B cell (primary cell): ENCODE measurements at regions not wholly inside any gene's neighbourhood (a gene's known extent, or its start where the extent isn't known, plus 50 kb on each side); places are given as distances from the start of the nearest gene placed in this dataset.
"Not testable (repeated sequence)": the region's sequence is repeated elsewhere in the genome, so short reads cannot be mapped to it uniquely, and the experiment has no call there.

Experiments used
- ATAC-seq: fragments of 200-7000 bp; cut with Tn5 transposase; one replicate; pipeline ENCODE4 v1.10.0; 2021; ENCODE audit warnings: low read depth, mild to moderate bottlenecking, moderate number of reproducible peaks, moderate library complexity
- CTCF ChIA-PET: fragments of 350-600 bp; sonication (Branson Sonifier 250); formaldehyde crosslinking; loops from one replicate; lab custom pipeline; 2021; ENCODE audit warnings: antibody characterized with exemption, inconsistent platforms; lab: Charles Lee
- POLR2A ChIA-PET: fragments of 350-600 bp; sonication (Branson Sonifier 250); formaldehyde crosslinking; loops from one replicate; lab custom pipeline; 2021; ENCODE audit warnings: antibody characterized with exemption; lab: Charles Lee
- DNase-seq: peaks from one replicate; pipeline ENCODE4 v3.0.0; 2013
- H2AFZ ChIP-seq: 2 replicates; pipeline ENCODE4 v1.6.1; 2012; ENCODE audit warnings: mild to moderate bottlenecking, low read depth, low read length; ENCODE audit not compliant: insufficient read depth, poor library complexity, severe bottlenecking
- H3K27ac ChIP-seq, 2 donors: 1 replicate in 1 of 2; 2 replicates in 1 of 2; pipeline ENCODE4 v1.5.1; 2012 to 2013; ENCODE audit warnings: low read length in 2 of 2, mild to moderate bottlenecking in 2 of 2, moderate library complexity in 1 of 2
- H3K27me3 ChIP-seq, 4 experiments: fragments of 200-600 bp in 1 of 4; sonication (generic) in 1 of 4; replicated peaks in 1 of 4; 1 replicate in 2 of 4; 2 replicates in 2 of 4; pipeline versions ENCODE4 v1.6.1 to v1.7.0; 2013 to 2016; ENCODE audit warnings: low read length in 3 of 4, mild to moderate bottlenecking in 2 of 4, mixed read lengths in 1 of 4, moderate library complexity in 1 of 4; ENCODE audit not compliant: insufficient read depth in 4 of 4, control insufficient read depth in 3 of 4; ENCODE audit errors: control extremely low read depth in 1 of 4
- H3K36me3 ChIP-seq, 2 experiments: replicated peaks in 1 of 2; 1 replicate in 1 of 2; 2 replicates in 1 of 2; pipeline versions ENCODE4 v1.6.1 to v1.7.1; 2013; ENCODE audit warnings: low read length in 1 of 2; ENCODE audit not compliant: insufficient read depth in 2 of 2, control insufficient read depth in 1 of 2; ENCODE audit errors: control extremely low read depth in 1 of 2, extremely low read depth in 1 of 2
- H3K4me1 ChIP-seq, 2 donors: fragments of 200-600 bp in 1 of 2; sonication (generic) in 1 of 2; 1 replicate in 1 of 2; 2 replicates in 1 of 2; pipeline versions ENCODE4 v1.5.1 to v1.6.1; 2013 to 2017; ENCODE audit warnings: low read length in 2 of 2; ENCODE audit not compliant: control insufficient read depth in 2 of 2, insufficient read depth in 2 of 2
- H3K4me2 ChIP-seq: replicated peaks from 2 replicates; pipeline ENCODE3; 2012; ENCODE audit warnings: mild to moderate bottlenecking, low read depth, low read length; ENCODE audit not compliant: poor library complexity, severe bottlenecking
- H3K4me3 ChIP-seq, 5 experiments: fragments of 200-600 bp in 1 of 5; sonication (generic) in 1 of 5; 1 replicate in 3 of 5; 2 replicates in 2 of 5; pipeline versions ENCODE4 v1.5.1 to v1.7.0; 2011 to 2016; ENCODE audit warnings: low read length in 4 of 5, mild to moderate bottlenecking in 4 of 5, low read depth in 2 of 5, control low read depth in 1 of 5, moderate library complexity in 1 of 5; ENCODE audit not compliant: insufficient read depth in 1 of 5; ENCODE audit errors: control extremely low read depth in 1 of 5, extremely low read depth in 1 of 5
- H3K79me2 ChIP-seq: fragments of 200-600 bp; sonication (generic); one replicate; pipeline ENCODE4 v1.6.0; 2016; ENCODE audit warnings: low read length; ENCODE audit not compliant: control insufficient read depth, insufficient read depth
- H3K9ac ChIP-seq: fragments of 200-600 bp; sonication (generic); 2 replicates; pipeline ENCODE4 v1.6.1; 2017; ENCODE audit warnings: mild to moderate bottlenecking, low read length, moderate library complexity
- H3K9me3 ChIP-seq, 3 donors: one replicate each; pipeline versions ENCODE4 v1.6.1 to v1.7.1; 2013; ENCODE audit warnings: low read length in 2 of 3; ENCODE audit not compliant: control insufficient read depth in 2 of 3, insufficient read depth in 1 of 3; ENCODE audit errors: control extremely low read depth in 1 of 3
- H4K20me1 ChIP-seq: 2 replicates; pipeline ENCODE4 v1.6.0; 2012; ENCODE audit warnings: mild to moderate bottlenecking, low read length; ENCODE audit not compliant: insufficient read depth, control insufficient read depth, poor library complexity, severe bottlenecking
- H3K27ac Mint-ChIP-seq: one replicate; pipeline ENCODE4 v1.8.0; 2021; ENCODE audit warnings: mixed read lengths
- H3K27me3 Mint-ChIP-seq: one replicate; pipeline ENCODE4 v1.8.0; 2021; ENCODE audit warnings: mixed read lengths
- H3K4me1 Mint-ChIP-seq: one replicate; pipeline ENCODE4 v1.8.0; 2021; ENCODE audit warnings: mixed read lengths
- H3K4me3 Mint-ChIP-seq: one replicate; pipeline ENCODE4 v1.8.0; 2021; ENCODE audit warnings: mixed read lengths
- H3K9me3 Mint-ChIP-seq: one replicate; pipeline ENCODE4 v1.8.0; 2022; ENCODE audit warnings: mixed read lengths; ENCODE audit not compliant: insufficient read depth
- EZH2 ChIP-seq: IDR thresholded peaks from 2 replicates; pipeline ENCODE4 v1.6.1; 2012; ENCODE audit warnings: borderline replicate concordance, low read depth, mild to moderate bottlenecking, moderate library complexity, low read length; ENCODE audit not compliant: insufficient read depth, poor library complexity, severe bottlenecking
- WGBS: methylation state at CpG from one replicate; pipeline ENCODE4 v1.1.5; 2013; ENCODE audit warnings: missing lambda C conversion rate; ENCODE audit not compliant: insufficient coverage; 5-methylcytosine and 5-hydroxymethylcytosine counted together
- intact Hi-C: fragments of 100-400 bp; cut with micrococcal nuclease; formaldehyde crosslinking; loops from one replicate; pipeline ENCODE4 v1.10.0; 2022
- TF ChIP-seq, protein P1 (sequence below): fragments of 200-600 bp; IDR thresholded peaks from one replicate; pipeline ENCODE4 v1.8.0; 2022; ENCODE audit warnings: antibody characterized with exemption, mild to moderate bottlenecking

DNA sequence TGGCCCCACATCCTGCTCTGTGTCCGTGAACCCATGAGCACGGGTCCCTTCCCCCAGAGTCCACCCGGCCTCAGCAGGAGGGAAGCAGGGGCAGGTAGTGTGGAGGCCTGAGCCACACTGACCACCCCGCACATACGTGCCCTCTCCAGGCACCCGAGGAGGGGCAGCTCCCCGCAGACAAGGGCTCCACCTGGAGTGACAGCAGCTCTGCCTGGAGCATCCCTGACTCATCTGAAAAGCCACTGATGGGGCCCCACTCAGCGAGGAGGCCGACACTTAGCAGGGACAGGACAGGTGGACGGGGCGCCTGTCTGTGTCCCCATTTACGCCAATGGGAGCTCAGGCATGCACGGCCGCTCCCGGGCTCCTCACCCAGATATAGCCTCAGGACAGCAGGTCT lies 237.6 kb upstream of the SFSWAP start:
- intact Hi-C loops, result no loop called here
- H3K4me1 ChIP-seq, result no peaks in the 10 kb centered on the region
- ChIA-PET POLR2A (no interaction called here), CTCF (no interaction called here)
- Mint-ChIP-seq H3K27me3 (peaks cover 8% of the 10 kb centered on the region), H3K4me3 (no peak overlapping the region), H3K4me1 (no peaks in the 10 kb centered on the region), H3K9me3 (no peaks in the 10 kb centered on the region), H3K27ac (no peak overlapping the region)
- no peaks in the 10 kb centered on the region for H3K36me3 ChIP-seq
- peaks cover 0 to 11% (median 0%) of the 10 kb centered on the region in 4 experiments for H3K27me3 ChIP-seq
- H4K20me1 ChIP-seq, result no peaks in the 10 kb centered on the region
- no peak overlapping the region for H3K4me3 ChIP-seq
- H3K9me3 ChIP-seq, result peaks cover 0 to 3% (median 0%) of the 10 kb centered on the region in 3 donors
- no peak for DNase-seq
- no peak for ATAC-seq
- no peak overlapping the region for H3K9ac ChIP-seq
- no peak overlapping the region for H3K27ac ChIP-seq
- TF ChIP-seq, protein P1, sequence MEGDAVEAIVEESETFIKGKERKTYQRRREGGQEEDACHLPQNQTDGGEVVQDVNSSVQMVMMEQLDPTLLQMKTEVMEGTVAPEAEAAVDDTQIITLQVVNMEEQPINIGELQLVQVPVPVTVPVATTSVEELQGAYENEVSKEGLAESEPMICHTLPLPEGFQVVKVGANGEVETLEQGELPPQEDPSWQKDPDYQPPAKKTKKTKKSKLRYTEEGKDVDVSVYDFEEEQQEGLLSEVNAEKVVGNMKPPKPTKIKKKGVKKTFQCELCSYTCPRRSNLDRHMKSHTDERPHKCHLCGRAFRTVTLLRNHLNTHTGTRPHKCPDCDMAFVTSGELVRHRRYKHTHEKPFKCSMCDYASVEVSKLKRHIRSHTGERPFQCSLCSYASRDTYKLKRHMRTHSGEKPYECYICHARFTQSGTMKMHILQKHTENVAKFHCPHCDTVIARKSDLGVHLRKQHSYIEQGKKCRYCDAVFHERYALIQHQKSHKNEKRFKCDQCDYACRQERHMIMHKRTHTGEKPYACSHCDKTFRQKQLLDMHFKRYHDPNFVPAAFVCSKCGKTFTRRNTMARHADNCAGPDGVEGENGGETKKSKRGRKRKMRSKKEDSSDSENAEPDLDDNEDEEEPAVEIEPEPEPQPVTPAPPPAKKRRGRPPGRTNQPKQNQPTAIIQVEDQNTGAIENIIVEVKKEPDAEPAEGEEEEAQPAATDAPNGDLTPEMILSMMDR, result no peak
- no peak for TF ChIP-seq EZH2
- WGBS, result 90% methylated on average over 15 of the region's 15 CpGs
- no peak overlapping the region for H2AFZ ChIP-seq
- H3K79me2 ChIP-seq, result no peaks in the 10 kb centered on the region
- H3K4me2 ChIP-seq, result no peak overlapping the region

DNA sequence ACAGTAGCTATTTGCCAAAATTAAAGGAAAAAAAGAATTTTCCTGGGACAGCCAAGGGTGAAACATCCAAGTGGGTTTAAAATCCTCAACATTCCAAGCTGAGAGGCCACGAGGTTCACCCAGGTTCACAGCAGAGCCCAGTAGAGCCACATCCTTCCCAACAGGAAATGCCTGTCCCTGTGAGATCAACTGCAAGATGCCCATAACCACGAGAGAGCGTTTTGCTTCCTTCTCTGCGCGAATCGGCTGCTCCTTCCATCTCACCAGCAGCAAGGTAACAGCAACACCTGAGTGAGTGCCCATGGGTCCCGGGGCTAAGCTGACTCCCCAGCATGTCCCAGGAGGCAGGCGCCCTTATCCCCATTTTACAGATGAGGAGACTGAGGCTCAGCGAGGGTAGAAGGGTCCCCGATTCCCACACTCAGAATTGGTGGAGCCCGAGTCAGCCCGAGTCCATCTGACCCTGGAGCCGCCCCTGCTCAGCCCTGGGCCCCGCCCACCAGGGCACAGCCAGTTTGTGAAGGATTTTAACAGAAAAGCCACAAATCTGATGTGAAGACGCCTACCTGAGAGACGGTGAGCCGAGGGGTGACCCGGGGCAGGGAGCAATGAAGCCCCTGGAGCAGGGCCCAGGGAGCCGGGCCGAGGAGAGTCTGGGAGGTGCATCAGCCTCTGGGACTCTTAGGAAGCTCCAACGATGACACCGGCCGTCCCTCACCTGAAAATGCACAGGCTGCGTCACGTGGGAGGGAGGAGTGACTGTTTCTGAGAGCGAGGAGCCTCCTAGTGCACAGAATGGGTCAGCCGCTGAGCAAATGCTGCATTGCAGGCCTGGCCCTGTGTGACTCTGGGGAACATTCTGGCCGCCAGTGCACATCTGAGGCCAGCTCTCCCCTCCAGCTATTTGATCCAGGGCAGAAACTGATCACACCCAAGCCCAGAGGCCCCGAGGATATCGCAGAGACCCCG lies 236.9 kb upstream of the SFSWAP start:
- Histone ChIP-seq H3K9ac (no peak overlapping the region), H3K27me3 (peaks cover 0 to 11% (median 0%) of the 10 kb centered on the region in 4 experiments), H3K27ac (no peak overlapping the region), H3K4me3 (no peak overlapping the region), H2AFZ (no peak overlapping the region), H3K79me2 (no peaks in the 10 kb centered on the region), H3K4me2 (no peak overlapping the region), H3K4me1 (no peaks in the 10 kb centered on the region), H4K20me1 (no peaks in the 10 kb centered on the region), H3K36me3 (no peaks in the 10 kb centered on the region), H3K9me3 (peaks cover 0 to 3% (median 0%) of the 10 kb centered on the region in 3 donors)
- WGBS, result 60% methylated on average over 28 of the region's 31 CpGs
- CTCF ChIA-PET, result no interaction called here
- Mint-ChIP-seq H3K27ac (no peak overlapping the region), H3K4me1 (no peaks in the 10 kb centered on the region), H3K4me3 (no peak overlapping the region), H3K27me3 (peaks cover 8% of the 10 kb centered on the region), H3K9me3 (no peaks in the 10 kb centered on the region)
- TF ChIP-seq EZH2, result no peak
- TF ChIP-seq, protein P1, result no peak
- intact Hi-C loops, result no loop called here
- ATAC-seq (no peak), DNase-seq (no peak)
- POLR2A ChIA-PET, result no interaction called here

DNA sequence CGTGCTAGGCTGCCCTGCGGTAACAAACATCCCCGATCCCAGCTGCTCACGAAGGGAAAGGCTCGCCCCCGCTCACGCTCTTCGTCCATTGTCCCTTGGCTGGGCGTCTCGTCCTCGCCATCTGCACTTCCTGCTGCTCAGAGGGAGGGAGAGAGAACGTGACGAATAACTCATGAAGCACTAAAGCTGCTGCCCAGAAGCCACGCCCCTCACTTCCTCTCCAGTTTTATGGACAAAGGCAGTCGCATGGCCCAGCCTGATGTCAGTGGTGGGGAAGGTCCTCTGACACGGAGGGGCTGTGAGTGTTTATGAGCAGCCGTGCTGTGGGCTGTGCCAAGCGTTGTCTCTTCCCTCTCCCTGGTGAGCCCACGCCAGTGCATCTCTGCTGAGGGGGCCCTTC lies 235.9 kb upstream of the SFSWAP start:
- DNase-seq, H3K4me1 Mint-ChIP-seq, H3K9ac ChIP-seq, H3K27ac Mint-ChIP-seq, POLR2A ChIA-PET, CTCF ChIA-PET, H3K4me3 ChIP-seq, H3K27ac ChIP-seq, H3K79me2 ChIP-seq, H3K4me3 Mint-ChIP-seq, H4K20me1 ChIP-seq, H3K9me3 Mint-ChIP-seq, H3K36me3 ChIP-seq, intact Hi-C loops, H2AFZ ChIP-seq, H3K4me1 ChIP-seq, H3K9me3 ChIP-seq, H3K4me2 ChIP-seq, ATAC-seq: not testable (repeated sequence)
- WGBS, result no CpG with 5 or more reads among the region's 19 CpGs
- peaks cover 0 to 11% (median 0%) of the 10 kb centered on the region in 4 experiments for H3K27me3 ChIP-seq
- H3K27me3 Mint-ChIP-seq, result peaks cover 11% of the 10 kb centered on the region
